Left forelimb (tissue), 1 donor: ENCODE measurements at regions not wholly inside any gene's neighbourhood (a gene's known extent, or its start where the extent isn't known, plus 50 kb on each side); places are given as distances from the start of the nearest gene placed in this dataset.

Source experiments
- DNase-seq: peaks from one replicate; pipeline ENCODE4 v3.0.0-alpha.2; 2018; ENCODE audit warnings: low spot score

- DNase-seq = no peak
These were observed 80.1 kb upstream of the CREB1 start for GRCh38 chr2:207449642-207450165.

GRCh38 chr2:207450186-207450585 is 79.6 kb upstream of the CREB1 start:
- no peak for DNase-seq

GRCh38 chr2:207458582-207458981 is 71.2 kb upstream of the CREB1 start:
- DNase-seq = no peak

GRCh38 chr2:207459990-207460757 is 69.6 kb upstream of the CREB1 start:
- DNase-seq = no peak

GRCh38 chr2:207463433-207463832 is 66.3 kb upstream of the CREB1 start:
- DNase-seq = no peak

GRCh38 chr2:207464007-207464406 is 65.8 kb upstream of the CREB1 start:
- DNase-seq = no peak

GRCh38 chr2:207465894-207466293 is 63.9 kb upstream of the CREB1 start:
- DNase-seq = no peak

GRCh38 chr2:207467716-207468347 is 61.9 kb upstream of the CREB1 start:
- no peak for DNase-seq

GRCh38 chr2:207468488-207468887 is 61.3 kb upstream of the CREB1 start:
- no peak for DNase-seq

- DNase-seq = no peak
These were observed 60.3 kb upstream of the CREB1 start for GRCh38 chr2:207469451-207469850.

GRCh38 chr2:207469943-207470729 is 59.6 kb upstream of the CREB1 start:
- no peak for DNase-seq

- no peak for DNase-seq
These were observed 58.5 kb upstream of the CREB1 start for GRCh38 chr2:207471261-207471660.

GRCh38 chr2:207472343-207473048 is 57.3 kb upstream of the CREB1 start:
- no peak for DNase-seq

- no peak for DNase-seq
These were observed 56.5 kb upstream of the CREB1 start for GRCh38 chr2:207473049-207473930.

GRCh38 chr2:207473931-207474235 is 55.9 kb upstream of the CREB1 start:
- no peak for DNase-seq

- no peak for DNase-seq
These were observed 54.8 kb upstream of the CREB1 start for GRCh38 chr2:207474863-207475485.

- no peak for DNase-seq
These were observed 54.2 kb upstream of the CREB1 start for GRCh38 chr2:207475546-207475945.

- no peak for DNase-seq
These were observed 51.9 kb upstream of the CREB1 start for GRCh38 chr2:207477896-207478295.

- no peak for DNase-seq
These were observed 51.2 kb upstream of the CREB1 start for GRCh38 chr2:207478572-207478971.

- DNase-seq = no peak
These were observed 50.5 kb upstream of the CREB1 start for GRCh38 chr2:207479198-207479785.
